Neuronal stem cell (in vitro differentiated cells): ENCODE measurements at regions not wholly inside any gene's neighbourhood (a gene's known extent, or its start where the extent isn't known, plus 50 kb on each side); places are given as distances from the start of the nearest gene placed in this dataset.

Experiments
- DNase-seq: peaks from one replicate; pipeline ENCODE4 v3.0.0-alpha.2; 2013; ENCODE audit warnings: low spot score
- H2AFZ ChIP-seq: one replicate; pipeline ENCODE4 v1.6.1; 2013; ENCODE audit warnings: mild to moderate bottlenecking, low read length, inconsistent platforms
- H2AK5ac ChIP-seq: 2 replicates; pipeline ENCODE4 v1.6.1; 2013; ENCODE audit warnings: low read depth, mild to moderate bottlenecking, inconsistent platforms, low read length, moderate library complexity, mixed read lengths
- H2BK120ac ChIP-seq: 2 replicates; pipeline ENCODE4 v1.6.1; 2013; ENCODE audit warnings: low read depth, mild to moderate bottlenecking, inconsistent platforms, low read length, moderate library complexity, mixed read lengths
- H2BK12ac ChIP-seq: one replicate; pipeline ENCODE4 v1.6.1; 2013; ENCODE audit warnings: low read length, inconsistent platforms
- H2BK15ac ChIP-seq: 2 replicates; pipeline ENCODE4 v1.6.1; 2013; ENCODE audit warnings: mild to moderate bottlenecking, low read length, inconsistent platforms, mixed read lengths
- H2BK5ac ChIP-seq: one replicate; pipeline ENCODE4 v1.6.1; 2013; ENCODE audit warnings: inconsistent platforms, mild to moderate bottlenecking, low read length, moderate library complexity
- H3K14ac ChIP-seq: one replicate; pipeline ENCODE4 v1.6.1; 2013; ENCODE audit warnings: low read length, inconsistent platforms
- H3K18ac ChIP-seq: 2 replicates; pipeline ENCODE4 v1.6.1; 2013; ENCODE audit warnings: low read length, inconsistent platforms
- H3K23ac ChIP-seq: 2 replicates; pipeline ENCODE4 v1.6.1; 2013; ENCODE audit warnings: low read depth, mild to moderate bottlenecking, mixed read lengths, low read length, inconsistent platforms; ENCODE audit not compliant: poor library complexity
- H3K27ac ChIP-seq: replicated peaks from 3 replicates; pipeline ENCODE4 v1.5.1; 2013; ENCODE audit warnings: low read length, inconsistent platforms
- H3K27me3 ChIP-seq, 3 experiments: 2 replicates each; pipeline ENCODE4 v1.6.1; 2013; ENCODE audit warnings: low read length in 3 of 3, mild to moderate bottlenecking in 2 of 3, inconsistent platforms in 1 of 3, low read depth in 1 of 3, mixed read lengths in 1 of 3, moderate library complexity in 1 of 3; ENCODE audit not compliant: control insufficient read depth in 3 of 3, insufficient read depth in 3 of 3
- H3K36me3 ChIP-seq, 2 donors: replicated peaks in 1 of 2; 2 replicates each; pipeline ENCODE4 v1.6.1; 2013; ENCODE audit warnings: low read length in 2 of 2; ENCODE audit not compliant: control insufficient read depth in 2 of 2, insufficient read depth in 2 of 2
- H3K4ac ChIP-seq: 2 replicates; pipeline ENCODE4 v1.6.1; 2013; ENCODE audit warnings: inconsistent platforms, mild to moderate bottlenecking, low read length, moderate library complexity
- H3K4me1 ChIP-seq, 2 donors: 1 replicate in 1 of 2; 2 replicates in 1 of 2; pipeline ENCODE4 v1.6.1; 2013; ENCODE audit warnings: low read length in 2 of 2, low read depth in 1 of 2; ENCODE audit not compliant: control insufficient read depth in 2 of 2, insufficient read depth in 1 of 2
- H3K4me2 ChIP-seq: one replicate; pipeline ENCODE4 v1.6.1; 2013; ENCODE audit warnings: mild to moderate bottlenecking, low read length, inconsistent platforms; ENCODE audit not compliant: insufficient read depth, poor library complexity, severe bottlenecking
- H3K4me3 ChIP-seq, 2 donors: 2 replicates each; pipeline ENCODE4 v1.5.1; 2013; ENCODE audit warnings: low read length in 2 of 2, mild to moderate bottlenecking in 2 of 2, inconsistent platforms in 1 of 2, moderate library complexity in 1 of 2
- H3K79me1 ChIP-seq: one replicate; pipeline ENCODE4 v1.6.1; 2013; ENCODE audit warnings: low read depth, mild to moderate bottlenecking, inconsistent platforms, low read length, moderate library complexity
- H3K9ac ChIP-seq: one replicate; pipeline ENCODE4 v1.6.1; 2013; ENCODE audit warnings: mild to moderate bottlenecking, low read depth, low read length, inconsistent platforms; ENCODE audit not compliant: poor library complexity
- H3K9me3 ChIP-seq, 2 donors: replicated peaks in 1 of 2; 2 replicates each; pipeline versions ENCODE3 to v1.6.1; 2013; ENCODE audit warnings: low read length in 2 of 2, mild to moderate bottlenecking in 2 of 2, inconsistent platforms in 1 of 2, low read depth in 1 of 2, mixed read lengths in 1 of 2, moderate library complexity in 1 of 2; ENCODE audit not compliant: control insufficient read depth in 2 of 2, insufficient read depth in 1 of 2
- H4K8ac ChIP-seq: one replicate; pipeline ENCODE4 v1.6.1; 2013; ENCODE audit warnings: low read depth, mild to moderate bottlenecking, inconsistent platforms, low read length, moderate library complexity
- H4K91ac ChIP-seq: one replicate; pipeline ENCODE4 v1.6.1; 2013; ENCODE audit warnings: low read length, low read depth, mild to moderate bottlenecking, inconsistent platforms; ENCODE audit not compliant: poor library complexity
- WGBS, 2 donors: extraction: QIAGEN DNeasy Blood & Tissue Kit; methylation state at CpG; one replicate each; pipeline ENCODE4 v1.1.7; 2013; ENCODE audit warnings: missing lambda C conversion rate in 2 of 2, mixed read lengths in 1 of 2; ENCODE audit not compliant: insufficient read length in 2 of 2, insufficient replicate concordance in 1 of 2; ENCODE audit errors: extremely low coverage in 2 of 2; 5-methylcytosine and 5-hydroxymethylcytosine counted together

- Histone ChIP-seq H3K27ac (no peak overlapping the region), H2BK5ac (no peak overlapping the region), H3K14ac (no peak overlapping the region), H3K27me3 (no peaks in the 10 kb centered on the region), H2AFZ (no peak overlapping the region), H3K9me3 (peaks cover 0 to 17% of the 10 kb centered on the region in 2 donors), H4K8ac (no peak overlapping the region), H3K79me1 (no peaks in the 10 kb centered on the region), H3K23ac (no peak overlapping the region), H3K4me2 (no peak overlapping the region), H3K4ac (no peak overlapping the region), H2BK120ac (no peak overlapping the region), H3K18ac (no peak overlapping the region), H2BK12ac (no peak overlapping the region), H3K36me3 (no peaks in the 10 kb centered on the region), H3K4me3 (no peak overlapping the region), H3K9ac (no peak overlapping the region), H3K4me1 (no peaks in the 10 kb centered on the region), H4K91ac (no peak overlapping the region), H2BK15ac (no peak overlapping the region), H2AK5ac (no peak overlapping the region)
- no CpG with 5 or more reads among the region's 13 CpGs for WGBS, 2 donors
- no peak for DNase-seq
These were observed 56.5 kb upstream of the C14orf180 start for GRCh38 chr14:104522926-104523545.

DNA sequence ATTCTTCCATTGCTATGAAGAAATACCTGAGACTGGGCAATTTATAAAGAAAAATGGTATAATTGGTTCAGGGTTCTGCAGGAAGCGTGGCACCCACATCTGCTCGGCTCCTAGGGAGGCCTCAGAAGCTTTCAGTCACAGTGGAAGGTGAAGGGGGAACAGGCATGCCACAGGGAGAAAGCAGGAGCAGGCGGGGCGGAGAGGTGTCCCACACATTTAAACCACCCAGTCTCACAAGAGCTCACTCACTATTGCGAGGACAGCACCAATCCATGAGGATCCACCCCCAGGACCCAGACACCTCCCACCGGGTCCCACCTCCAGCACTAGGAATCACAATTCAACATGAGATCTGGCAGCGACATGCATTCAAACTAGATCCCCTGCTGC, 56.0 kb upstream of the C14orf180 start:
- H3K27me3 ChIP-seq = no peaks in the 10 kb centered on the region
- H4K8ac ChIP-seq = no peak overlapping the region
- H3K23ac ChIP-seq = no peak overlapping the region
- H2BK15ac ChIP-seq = no peak overlapping the region
- H3K36me3 ChIP-seq = no peaks in the 10 kb centered on the region
- no peak overlapping the region for H3K14ac ChIP-seq
- no peak overlapping the region for H3K9ac ChIP-seq
- H3K27ac ChIP-seq = no peak overlapping the region
- peaks cover 0 to 19% of the 10 kb centered on the region in 2 donors for H3K9me3 ChIP-seq
- H3K18ac ChIP-seq = no peak overlapping the region
- no peak overlapping the region for H2BK5ac ChIP-seq
- H2BK120ac ChIP-seq = no peak overlapping the region
- no peak overlapping the region for H3K4me2 ChIP-seq
- H3K79me1 ChIP-seq = no peaks in the 10 kb centered on the region
- H2BK12ac ChIP-seq = no peak overlapping the region
- DNase-seq = no peak
- H3K4me1 ChIP-seq = no peaks in the 10 kb centered on the region
- H2AK5ac ChIP-seq = no peak overlapping the region
- no CpG with 5 or more reads among the region's 7 CpGs for WGBS, 2 donors
- H2AFZ ChIP-seq = no peak overlapping the region
- H3K4ac ChIP-seq = no peak overlapping the region
- H3K4me3 ChIP-seq = no peak overlapping the region
- H4K91ac ChIP-seq = no peak overlapping the region

DNA sequence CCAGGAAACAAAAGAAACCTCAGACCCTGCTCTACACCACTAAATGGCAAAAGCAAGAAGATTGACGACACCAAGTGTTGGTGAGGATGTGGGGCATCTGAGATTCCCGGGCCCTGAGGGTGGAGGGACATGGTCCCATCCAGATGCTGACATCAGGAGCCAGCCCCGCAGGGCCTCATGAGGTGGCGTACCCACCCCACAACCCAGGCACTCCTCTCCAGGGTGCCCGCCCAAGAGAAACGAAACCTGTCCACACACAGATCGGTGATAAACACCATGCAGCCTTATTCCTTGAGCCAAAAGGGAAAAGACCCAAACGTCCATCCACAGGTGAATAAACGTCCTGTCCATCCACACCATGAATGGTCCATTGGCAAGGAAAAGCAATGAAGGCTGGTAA, 54.8 kb upstream of the C14orf180 start:
- H2AFZ ChIP-seq = no peak overlapping the region
- H3K23ac ChIP-seq = no peak overlapping the region
- H3K14ac ChIP-seq = no peak overlapping the region
- H3K18ac ChIP-seq = no peak overlapping the region
- H3K9me3 ChIP-seq = peaks cover 0 to 19% of the 10 kb centered on the region in 2 donors
- no peak overlapping the region for H3K9ac ChIP-seq
- H2BK5ac ChIP-seq = no peak overlapping the region
- H3K4me3 ChIP-seq = peak overlapping the region in 1 of 2 donors; percentile 56
- no peak overlapping the region for H2BK120ac ChIP-seq
- no peak for DNase-seq
- no peak overlapping the region for H3K4ac ChIP-seq
- no peaks in the 10 kb centered on the region for H3K79me1 ChIP-seq
- H3K4me1 ChIP-seq = no peaks in the 10 kb centered on the region
- H2BK15ac ChIP-seq = no peak overlapping the region
- H3K27ac ChIP-seq = no peak overlapping the region
- no peaks in the 10 kb centered on the region for H3K27me3 ChIP-seq
- H4K8ac ChIP-seq = no peak overlapping the region
- no peak overlapping the region for H2AK5ac ChIP-seq
- H3K4me2 ChIP-seq = no peak overlapping the region
- no peaks in the 10 kb centered on the region for H3K36me3 ChIP-seq
- H2BK12ac ChIP-seq = no peak overlapping the region
- no CpG with 5 or more reads among the region's 9 CpGs for WGBS, 2 donors
- H4K91ac ChIP-seq = no peak overlapping the region

DNA sequence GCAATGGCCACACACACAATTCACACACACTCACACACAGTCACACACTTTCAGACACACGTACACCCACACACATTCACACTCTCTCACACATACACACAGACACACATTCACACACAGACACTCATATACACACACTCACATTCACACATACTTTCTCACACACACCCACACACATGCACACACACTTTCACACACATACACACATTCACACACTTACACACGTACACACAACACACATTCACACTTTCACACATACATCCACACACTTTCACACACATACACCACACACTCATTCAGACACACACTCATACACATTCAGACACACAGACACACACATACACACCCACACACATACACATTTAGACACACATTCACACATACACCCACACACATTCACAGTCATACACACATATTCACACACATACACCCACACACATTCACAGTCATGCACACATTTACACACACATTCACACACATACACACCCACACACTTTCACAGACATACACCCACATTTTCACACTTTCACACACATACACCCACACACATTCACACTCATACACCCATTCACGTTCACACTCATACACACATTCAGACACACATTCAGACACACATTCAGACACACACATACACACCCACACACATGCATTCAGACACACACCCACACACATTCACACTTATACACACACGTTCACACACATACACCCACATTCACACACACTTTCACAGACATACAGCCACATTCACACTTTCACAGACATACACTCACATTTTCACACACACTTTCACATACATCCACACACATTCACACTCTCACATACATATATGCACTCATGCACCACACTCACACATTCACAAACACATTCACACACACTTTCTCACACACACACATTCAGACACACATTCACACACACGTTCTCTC, 52.6 kb upstream of the C14orf180 start:
- Histone ChIP-seq H3K4me2 (no peak overlapping the region), H2BK5ac (no peak overlapping the region), H3K23ac (no peak overlapping the region), H4K91ac (no peak overlapping the region), H3K36me3 (no peaks in the 10 kb centered on the region), H4K8ac (no peak overlapping the region), H3K4me1 (no peaks in the 10 kb centered on the region), H3K79me1 (no peaks in the 10 kb centered on the region), H2AK5ac (no peak overlapping the region), H3K18ac (no peak overlapping the region), H3K27ac (no peak overlapping the region), H3K9ac (no peak overlapping the region), H2AFZ (no peak overlapping the region), H2BK120ac (no peak overlapping the region), H3K14ac (no peak overlapping the region), H3K4me3 (peak overlapping the region in 1 of 2 donors; percentile 60), H2BK12ac (no peak overlapping the region), H3K4ac (no peak overlapping the region), H2BK15ac (no peak overlapping the region), H3K27me3 (peaks cover 0 to 4% (median 0%) of the 10 kb centered on the region in 3 experiments), H3K9me3 (peaks cover 0 to 21% of the 10 kb centered on the region in 2 donors)
- 91 to 100% methylated on average over 3 to 5 of the region's 5 CpGs for WGBS, 2 donors
- no peak for DNase-seq
